ENCODE measurements at regions not wholly inside any gene's neighbourhood (a gene's known extent, or its start where the extent isn't known, plus 50 kb on each side); places are given as distances from the start of the nearest gene placed in this dataset.

DNA sequence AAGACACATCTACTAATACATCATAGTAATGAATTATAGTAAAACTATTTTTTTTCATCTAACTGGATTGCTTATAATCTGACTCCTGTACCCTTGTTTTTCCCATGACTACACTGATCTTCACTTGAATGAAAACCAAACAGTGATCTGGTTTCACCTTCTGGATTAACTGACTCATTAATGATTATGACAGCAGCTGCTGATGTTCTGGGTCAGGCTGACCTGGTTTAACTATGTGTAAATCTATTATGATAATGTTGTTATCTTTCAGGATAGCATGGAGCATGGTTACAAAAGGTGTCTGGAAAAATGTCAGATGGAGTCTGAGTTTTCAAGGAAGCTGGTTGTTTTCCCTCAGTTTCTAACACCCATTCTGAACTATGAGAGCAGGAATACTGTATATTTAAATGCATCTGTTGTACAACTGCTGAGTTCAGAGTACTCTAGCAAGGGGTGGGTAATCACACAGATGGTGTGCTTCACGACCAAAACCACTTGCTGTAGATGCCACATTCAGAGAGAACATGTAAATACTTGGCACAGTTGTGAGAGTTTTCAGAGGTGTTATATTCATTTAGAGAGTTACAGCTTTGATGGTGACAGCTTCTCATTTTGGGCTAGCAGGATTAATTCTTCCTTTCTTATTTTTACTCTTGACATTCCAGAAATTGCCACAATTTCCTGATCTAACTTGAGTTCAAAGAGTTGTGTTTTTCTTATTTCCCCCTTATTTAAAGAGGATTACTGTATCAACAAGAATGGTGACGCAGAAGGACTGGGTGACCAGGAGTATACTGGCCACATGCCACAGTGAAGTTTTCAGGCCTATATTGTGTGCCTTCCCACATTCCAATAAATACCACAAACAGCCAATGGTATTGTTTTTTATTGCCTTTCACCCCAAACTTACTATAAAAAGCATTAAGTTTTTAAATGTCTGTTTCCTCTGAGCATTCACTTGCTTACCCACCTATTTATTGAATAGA is 249.7 kb upstream of the TET2 start:
- DNase-seq (ENCODE audit: low read depth) = no peak

DNA sequence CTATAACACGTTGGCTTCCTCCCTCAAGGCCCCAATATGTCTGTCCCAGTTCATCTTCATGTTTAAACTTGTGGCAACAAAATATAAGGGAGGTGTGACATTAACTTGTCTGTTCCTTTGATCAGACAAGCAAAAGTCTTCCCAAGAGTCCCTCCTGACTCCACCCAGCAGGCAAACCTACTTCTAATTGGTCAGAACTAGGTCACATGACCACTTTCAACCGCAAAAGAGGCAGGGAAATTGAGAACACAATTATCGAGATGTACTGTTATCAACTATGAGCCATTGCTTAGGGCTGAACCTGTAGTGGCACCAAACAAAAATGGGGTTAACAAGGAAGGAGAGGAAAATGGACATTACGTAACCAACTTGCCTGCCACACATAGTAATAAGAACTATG is 246.8 kb upstream of the TET2 start:
- DNase-seq (ENCODE audit: low read depth) = no peak

DNA sequence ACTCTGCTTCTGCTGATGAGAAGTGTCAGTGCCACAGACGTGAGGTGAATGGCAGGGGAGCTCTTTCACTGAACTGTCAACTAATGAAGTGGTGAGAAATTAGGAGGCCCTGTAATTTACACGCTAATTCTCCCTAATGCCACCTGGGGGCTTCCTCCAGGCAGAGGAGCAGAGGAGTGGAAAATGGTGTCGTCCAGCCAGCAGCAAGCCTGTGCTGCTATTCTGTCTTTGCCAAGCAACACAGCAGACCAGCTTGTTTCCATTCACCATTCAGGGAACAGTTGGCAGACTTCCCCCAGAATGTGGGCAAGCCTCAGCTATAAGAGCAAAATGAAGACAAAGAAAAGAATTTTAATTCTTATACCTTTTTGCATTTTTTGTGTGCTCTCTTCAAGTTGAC is 245.2 kb upstream of the TET2 start:
- DNase-seq (ENCODE audit: low read depth) = no peak

DNA sequence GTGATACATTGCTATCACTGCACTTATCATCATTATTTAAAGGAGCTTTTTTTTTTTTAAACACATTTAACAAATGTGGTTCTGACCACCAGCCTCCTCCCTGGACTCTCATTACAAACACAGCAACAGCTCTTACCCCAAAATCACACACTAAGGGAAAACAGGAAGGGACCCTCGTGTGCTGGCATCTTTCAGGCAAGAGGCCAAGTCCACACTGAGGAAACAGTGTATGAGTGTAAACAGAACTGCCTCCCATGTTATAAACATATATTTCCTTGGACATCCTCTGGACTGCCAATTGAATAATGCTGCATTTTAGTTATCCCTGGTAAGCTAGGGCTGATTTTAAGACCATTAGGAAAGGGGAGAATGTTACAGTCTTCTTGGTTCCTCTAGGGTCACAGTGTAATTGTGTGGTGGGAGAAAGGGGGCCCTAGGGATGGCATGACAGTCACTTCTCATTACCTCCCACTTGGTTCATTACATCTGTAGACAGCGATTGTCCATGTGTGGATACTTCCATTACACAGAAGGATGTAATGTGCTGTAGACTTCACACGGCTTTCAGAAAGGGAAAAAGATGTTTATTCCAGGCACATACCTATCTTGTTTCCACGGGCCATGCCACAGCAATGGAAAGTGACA is 244.6 kb upstream of the TET2 start:
- no peak for DNase-seq (ENCODE audit: low read depth)

DNA sequence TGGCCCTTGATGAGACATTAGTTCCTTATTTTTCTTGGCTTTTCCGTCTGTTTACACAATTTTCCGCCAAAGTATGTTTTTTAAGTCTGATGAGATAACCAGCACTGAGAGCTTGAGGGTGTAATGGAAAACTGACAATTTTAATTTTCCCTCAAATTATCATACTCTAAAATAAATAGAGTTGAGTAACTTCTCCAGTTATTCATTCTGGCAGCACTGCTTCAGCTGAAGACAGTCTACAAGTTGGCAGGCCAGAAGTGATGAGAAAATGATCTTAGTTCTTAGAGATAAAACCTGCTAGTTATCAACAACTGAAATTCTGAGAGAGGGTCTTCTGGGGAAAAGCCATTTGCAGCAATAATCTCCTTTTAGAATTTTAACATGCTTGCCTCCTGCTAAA is 241.6 kb upstream of the TET2 start:
- no peak for DNase-seq (ENCODE audit: low read depth)

DNA sequence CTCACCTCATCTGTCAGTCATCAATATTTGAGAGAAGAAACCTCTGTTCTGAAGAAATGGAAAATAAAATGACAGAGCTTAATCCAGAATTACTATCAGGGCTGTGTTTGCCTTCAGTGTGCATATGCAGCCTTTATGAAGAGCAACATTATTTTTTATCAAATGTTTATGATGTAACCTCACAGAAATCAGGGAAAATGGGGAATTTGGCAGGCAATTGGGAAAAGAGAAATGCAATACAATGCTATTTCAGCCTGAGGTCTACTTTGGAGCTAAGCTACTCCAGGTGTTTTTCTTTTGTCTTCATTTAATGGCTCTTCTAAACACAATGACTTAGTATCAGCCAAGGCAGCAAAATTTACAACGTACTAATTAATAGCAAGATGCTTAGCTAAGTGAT is 241.1 kb upstream of the TET2 start:
- DNase-seq (ENCODE audit: low read depth) = no peak

DNA sequence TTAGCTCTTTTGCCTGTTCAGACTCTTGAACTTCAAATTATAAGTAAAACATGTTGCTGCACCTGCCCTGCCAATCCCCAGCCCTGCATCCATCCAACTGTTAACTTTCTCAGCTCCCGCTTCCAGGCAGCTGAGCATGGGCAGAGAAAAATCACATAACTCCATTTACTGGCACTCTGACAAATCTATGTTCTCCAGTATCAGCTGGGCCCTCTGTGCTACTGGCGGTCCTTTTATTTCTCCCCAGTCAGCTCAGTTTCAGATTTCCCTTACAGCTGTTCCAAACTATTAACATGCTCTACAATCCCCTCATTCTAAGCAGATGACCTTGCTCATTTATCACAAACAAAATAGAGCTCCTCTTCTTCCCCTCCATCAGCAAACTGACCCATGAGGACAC is 240.4 kb upstream of the TET2 start:
- DNase-seq (ENCODE audit: low read depth) = no peak

DNA sequence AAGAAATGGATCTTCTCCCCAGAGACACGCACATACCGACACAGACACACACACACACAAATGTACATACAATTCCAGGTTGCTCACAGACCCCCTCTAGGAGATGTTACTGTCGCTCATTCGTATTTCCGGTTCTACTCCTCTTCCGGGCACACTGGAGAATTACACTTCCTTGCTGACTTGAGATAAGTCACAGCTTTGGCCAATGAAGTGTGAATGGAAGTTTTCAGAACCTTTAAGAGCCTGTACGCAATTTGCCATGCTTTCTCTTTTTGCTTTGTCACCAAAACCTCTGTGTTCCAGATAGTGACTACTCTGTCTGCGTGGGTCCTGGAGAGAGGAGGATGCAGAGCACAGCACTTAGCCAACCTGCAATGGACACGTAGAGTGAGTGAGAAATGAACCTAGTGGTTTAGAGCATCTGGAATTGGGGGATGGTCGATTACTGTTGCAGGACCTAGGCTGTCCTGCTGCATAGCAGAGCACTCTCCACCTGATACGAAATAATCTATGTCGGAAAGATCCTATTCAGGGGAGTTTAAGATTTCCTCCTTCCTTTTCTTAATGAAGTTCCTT is 239.5 kb upstream of the TET2 start:
- DNase-seq (ENCODE audit: low read depth) = no peak

DNA sequence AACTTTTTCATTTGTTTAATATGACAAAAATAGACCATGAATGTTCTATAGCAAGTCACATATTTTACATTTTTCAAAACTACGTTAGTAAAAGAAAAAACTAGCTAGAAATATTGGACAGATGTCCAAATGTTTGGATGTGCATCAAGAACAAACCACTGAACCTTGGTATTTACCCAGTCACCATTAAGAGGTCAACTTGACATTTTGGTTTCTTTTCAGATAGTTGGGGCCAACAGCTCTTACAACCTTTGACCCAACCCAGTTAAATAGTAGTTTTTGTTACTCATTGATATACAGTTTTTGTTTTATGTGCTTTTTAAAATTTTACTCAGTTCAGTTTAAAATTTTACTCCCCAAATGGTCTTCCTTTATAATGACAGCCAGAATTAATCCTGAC is 238.7 kb upstream of the TET2 start:
- no peak for DNase-seq (ENCODE audit: low read depth)

DNA sequence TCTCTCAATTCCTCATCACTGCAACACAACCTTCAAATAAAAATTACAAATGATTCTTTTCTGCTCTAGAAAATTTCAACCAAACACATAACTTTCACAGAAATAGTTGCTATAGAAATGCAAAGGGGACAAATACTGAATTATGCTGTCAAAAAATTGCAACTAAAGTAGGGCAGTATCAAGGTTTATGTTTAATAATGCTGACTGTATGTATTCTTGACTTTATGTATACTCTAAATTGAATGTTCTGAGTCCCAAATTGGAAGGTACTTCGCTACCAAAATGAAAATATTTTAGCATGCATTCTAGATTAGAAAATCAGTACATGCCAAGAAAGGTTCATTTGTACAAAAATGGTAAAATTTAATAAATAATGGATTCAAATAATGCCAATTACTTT is 237.3 kb upstream of the TET2 start:
- no peak for DNase-seq (ENCODE audit: low read depth)

DNA sequence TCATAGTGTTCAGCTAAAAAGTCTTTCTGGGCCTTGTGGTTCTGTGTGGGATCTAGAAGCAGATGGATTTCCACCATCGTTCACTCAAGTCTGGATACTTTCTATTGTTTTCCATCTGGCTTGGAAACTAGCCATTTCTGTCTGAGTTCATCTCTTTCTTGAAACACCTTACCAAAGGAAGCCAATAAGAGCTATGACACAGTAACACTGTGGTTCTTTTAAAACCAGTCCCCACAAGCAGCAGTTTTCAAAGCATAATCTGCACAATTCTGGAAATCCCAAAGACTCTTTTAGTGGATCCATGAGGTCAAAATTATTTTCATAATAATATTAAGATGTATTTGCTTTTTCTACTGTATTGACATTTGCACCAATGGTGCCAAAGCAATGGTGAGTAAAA is 234.2 kb upstream of the TET2 start:
- DNase-seq (ENCODE audit: low read depth) = no peak

DNA sequence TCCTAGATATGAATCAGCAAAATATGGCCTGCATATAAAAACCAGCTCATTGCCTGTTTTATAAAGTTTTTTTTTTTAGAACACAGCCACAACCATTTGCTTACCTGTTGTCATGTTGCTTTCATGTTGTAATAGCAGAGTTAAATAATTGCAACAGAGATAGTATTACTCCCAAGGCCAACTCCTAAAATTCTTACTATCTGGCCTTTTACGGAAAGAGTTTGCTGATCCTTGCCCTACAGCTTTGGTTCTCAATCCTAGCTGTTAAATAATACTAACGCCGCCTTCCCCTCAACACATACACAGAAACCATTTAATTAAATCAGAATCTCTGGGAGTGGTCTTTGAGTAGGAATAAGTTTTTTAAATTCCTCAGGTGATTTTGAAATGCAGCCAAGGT is 231.3 kb upstream of the TET2 start:
- no peak for DNase-seq (ENCODE audit: low read depth)

DNA sequence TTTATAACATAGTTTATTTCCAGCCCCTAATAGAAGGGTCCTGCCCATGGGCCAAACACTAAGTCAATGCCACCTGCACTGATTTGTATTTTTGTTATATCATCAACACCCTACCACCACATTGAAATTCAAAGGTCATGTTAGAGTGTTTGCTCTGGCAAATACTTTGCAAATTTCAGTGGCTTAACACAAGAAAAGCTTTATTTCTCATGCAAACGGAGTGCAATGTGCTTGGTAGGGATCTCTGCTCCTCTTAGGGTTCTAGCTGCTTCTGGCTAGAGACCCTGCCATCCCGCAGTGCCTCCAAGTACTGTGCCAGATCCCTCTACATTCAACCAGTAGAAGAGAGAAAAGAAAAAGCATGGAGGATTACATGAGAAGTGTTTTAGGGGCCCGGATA is 230.8 kb upstream of the TET2 start:
- DNase-seq (ENCODE audit: low read depth) = no peak

DNA sequence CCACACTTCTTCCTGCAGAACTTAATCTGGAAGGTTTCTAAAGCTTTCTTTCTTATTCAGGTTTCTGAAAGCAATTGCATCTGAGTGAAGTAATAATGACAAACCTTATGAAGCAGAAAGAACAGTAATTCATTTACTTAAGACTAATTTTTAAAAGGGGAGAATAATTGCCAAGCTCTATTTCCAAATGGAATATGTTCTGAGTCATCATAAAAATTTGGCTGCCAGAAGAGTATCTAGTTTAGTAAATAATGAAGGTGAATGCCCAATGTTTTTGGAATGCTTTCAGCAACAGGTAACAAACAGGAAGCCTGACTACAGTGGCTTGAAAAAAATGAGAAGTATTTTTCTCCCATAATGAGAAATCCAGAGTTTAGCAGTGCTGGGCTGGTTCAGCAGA is 227.3 kb upstream of the TET2 start:
- no peak for DNase-seq (ENCODE audit: low read depth)

DNA sequence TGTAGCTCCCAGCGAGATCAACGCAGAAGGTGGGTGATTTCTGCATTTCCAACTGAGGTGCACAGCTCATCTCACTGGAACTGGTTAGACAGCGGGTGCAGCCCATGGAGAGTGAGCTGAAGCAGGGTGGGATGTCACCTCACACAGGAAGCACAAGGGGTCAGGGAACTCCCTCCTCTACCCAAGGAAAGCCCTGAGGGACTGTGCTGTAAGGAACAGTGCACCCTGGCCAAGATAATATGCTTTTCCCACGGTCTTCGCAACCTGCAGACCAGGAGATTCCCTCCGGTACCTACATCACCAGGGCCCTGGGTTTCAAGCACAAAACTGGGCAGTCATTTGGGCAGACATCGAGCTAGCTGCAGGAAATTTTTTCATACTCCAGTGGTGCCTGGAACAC is 216.4 kb upstream of the TET2 start:
- DNase-seq (ENCODE audit: low read depth) = no peak

DNA sequence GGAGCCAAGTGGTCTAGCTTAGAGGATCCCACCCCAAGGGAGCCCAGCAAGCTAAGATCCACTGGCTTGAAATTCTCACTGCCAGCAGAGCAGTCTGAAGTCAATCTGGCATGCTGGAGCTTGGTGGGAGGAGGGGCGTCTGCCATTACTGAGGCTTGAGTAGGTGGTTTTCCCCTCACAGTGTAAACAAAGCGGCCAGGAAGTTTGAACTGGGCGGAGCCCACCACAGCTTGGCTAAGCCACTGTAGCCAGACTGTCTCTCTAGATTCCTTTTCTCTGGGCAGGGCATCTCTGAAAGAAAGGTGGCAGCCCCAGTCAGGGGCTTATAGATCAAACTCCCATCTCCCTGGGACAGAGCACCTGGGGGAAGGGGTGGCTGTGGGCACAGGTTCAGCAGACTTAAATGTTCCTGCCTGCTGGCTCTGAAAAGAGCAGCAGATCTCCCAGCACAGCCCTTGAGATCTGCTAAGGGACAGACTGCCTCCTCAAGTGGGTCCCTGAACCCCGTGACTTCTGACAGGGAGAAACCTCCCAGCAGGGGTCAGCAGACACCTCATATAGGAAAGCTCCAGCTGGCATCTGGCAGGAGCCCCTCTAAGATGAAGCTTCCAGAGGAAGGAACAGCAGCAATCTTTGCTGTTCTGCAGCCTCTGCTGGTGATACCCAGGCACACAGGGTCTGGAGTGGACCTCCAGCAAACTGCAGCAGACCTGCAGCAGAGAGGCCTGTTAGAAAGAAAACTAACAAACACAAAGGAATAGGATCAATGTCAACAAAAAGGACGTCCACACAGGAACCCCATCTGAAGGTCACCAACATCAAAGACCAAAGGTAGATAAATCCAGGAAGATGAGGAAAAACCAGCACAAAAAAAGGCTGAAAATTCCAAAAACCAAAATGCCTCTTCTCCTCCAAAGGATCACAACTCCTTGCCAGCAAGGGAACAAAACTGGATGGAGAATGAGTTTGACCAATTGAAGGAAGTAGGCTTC is 215.6 kb upstream of the TET2 start:
- peak; percentile 39 for DNase-seq (ENCODE audit: low read depth)

DNA sequence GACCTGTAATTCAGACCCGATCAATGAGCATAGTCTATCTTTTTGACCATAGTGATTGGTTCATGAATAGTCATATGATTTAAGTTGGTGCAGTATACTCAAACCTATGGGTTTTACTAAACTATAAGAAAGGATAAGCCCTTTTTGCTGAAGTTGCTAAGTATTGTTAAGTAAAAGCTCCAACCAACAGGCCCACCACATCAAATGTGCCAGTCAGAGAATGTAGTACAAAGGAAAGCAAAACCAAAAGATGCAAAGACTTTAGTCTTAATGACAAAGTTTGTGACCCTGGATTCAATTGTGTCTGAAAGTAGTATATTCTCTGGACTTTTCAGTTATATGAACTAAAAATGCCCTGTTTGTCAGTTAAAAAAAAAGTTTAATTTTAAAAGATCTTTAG is 208.1 kb upstream of the TET2 start:
- DNase-seq (ENCODE audit: low read depth) = no peak

DNA sequence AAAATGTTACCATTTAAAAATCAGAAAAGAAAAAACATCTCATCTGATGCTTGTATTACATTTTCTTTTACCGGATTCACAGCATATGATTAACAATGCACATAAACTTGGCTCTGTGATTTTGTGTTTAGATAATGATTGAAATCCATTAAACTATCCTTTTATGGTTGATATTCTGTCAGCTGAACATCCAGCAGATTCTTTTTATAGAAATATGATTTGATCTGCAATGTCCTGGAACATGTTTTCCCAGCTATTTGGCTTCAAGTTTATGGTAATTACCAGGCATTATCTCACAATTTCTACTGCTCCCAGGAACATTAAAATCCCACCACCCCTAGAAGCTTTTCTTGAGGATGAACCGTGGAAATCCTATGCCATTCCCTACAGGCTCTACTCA is 205.7 kb upstream of the TET2 start:
- no peak for DNase-seq (ENCODE audit: low read depth)

DNA sequence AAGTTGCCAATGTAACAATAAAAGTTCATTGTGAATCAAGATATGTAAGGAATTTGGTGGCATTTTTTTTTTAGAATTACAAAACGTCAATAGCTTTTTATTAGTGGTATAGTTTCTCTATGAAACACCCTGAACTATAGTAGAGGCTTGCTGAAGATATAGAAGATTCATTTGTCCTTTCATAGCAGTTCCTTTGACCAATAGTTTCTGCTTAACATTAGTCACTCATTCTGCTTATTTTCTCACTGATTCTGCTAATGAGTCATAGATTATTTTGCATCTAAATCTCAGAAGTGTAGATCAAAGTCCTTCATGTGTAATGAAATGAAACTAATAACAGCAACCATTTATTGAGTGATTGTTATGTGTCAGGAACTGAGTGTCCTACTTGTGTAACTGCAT is 205.0 kb upstream of the TET2 start:
- DNase-seq (ENCODE audit: low read depth) = no peak

DNA sequence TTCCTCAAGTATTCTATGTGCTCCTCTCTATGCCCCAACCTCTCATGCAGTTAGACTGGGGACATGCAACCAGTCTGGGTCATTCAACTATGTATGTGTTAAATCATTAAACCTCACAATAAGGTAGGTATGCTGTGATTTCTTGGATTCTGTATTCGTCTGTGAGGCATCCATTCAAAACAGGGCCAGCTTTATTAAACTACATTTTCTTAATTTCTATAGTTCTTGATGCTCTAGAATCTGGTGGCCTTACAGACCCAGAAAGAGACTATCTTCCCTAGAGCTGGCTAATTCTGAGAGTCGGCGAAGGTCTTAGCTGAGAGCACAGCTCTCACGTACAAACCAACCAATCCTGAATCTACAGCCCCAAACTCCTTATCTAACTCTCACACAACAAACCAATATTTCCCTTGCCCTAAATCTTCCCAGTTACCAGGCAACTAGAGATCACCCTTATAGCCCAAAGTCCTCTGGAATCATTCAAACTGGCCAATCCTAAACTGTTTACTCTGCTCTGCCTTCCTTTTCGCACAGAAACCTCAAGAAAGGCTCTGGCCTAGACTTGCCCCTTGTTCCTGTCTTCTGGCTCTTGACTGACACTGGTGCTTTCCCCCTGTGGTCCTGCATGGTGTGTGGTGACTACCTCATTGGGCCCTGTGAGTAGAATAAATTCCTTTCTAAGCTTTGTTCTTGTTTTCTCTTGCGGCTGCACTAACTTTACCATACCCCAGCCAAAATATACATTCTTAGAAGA is 203.5 kb upstream of the TET2 start:
- no peak for DNase-seq (ENCODE audit: low read depth)

DNA sequence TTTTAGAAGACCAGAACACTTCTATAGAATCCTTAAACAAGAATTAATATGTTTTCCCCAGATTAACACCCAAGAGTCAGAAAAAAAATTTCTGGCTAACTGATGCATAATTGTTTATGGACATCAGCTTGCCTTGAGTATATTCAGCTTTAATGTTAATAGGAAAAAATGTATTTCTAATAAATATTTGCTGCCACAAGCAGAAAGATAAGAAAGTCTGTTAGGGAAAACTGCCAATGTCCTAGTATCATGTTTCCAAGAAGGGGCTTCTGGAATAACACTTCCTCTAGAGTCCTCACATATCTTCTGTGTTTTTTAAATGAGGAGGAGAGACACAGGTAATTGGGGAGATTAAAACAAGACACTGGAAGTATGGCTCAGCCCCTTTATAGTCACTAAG is 202.1 kb upstream of the TET2 start:
- DNase-seq (ENCODE audit: low read depth) = no peak

Measured in ELR (cell line).